NCI-H345 treated with DMSO at 0.1 percent for 48 hours (cell line): ENCODE measurements at regions not wholly inside any gene's neighbourhood (a gene's known extent, or its start where the extent isn't known, plus 50 kb on each side); places are given as distances from the start of the nearest gene placed in this dataset.
"Not testable (repeated sequence)": the region's sequence is repeated elsewhere in the genome, so short reads cannot be mapped to it uniquely, and the experiment has no call there.

ENCODE experiments used
- DNase-seq: peaks from one replicate; lab custom pipeline; 2025; ENCODE audit not compliant: unreplicated experiment; lab: John Stamatoyannopoulos, UW

- DNase-seq: peak; percentile 94
Measured at GRCh38 chr5:143594902-143595818, 191.7 kb upstream of the NR3C1 start.

- DNase-seq: no peak
Measured at GRCh38 chr5:143593723-143594122, 190.2 kb upstream of the NR3C1 start.

- DNase-seq: no peak
Measured at GRCh38 chr5:143592648-143593047, 189.2 kb upstream of the NR3C1 start.

- DNase-seq: no peak
Measured at GRCh38 chr5:143588933-143589662, 185.6 kb upstream of the NR3C1 start.

GRCh38 chr5:143588121-143588520 lies 184.6 kb upstream of the NR3C1 start:
- DNase-seq: not testable (repeated sequence)

GRCh38 chr5:143586781-143587362 lies 183.4 kb upstream of the NR3C1 start:
- no peak for DNase-seq

- DNase-seq: peak; percentile 17
Measured at GRCh38 chr5:143585970-143586369, 182.5 kb upstream of the NR3C1 start.

- DNase-seq: no peak
Measured at GRCh38 chr5:143583409-143583808, 179.9 kb upstream of the NR3C1 start.

GRCh38 chr5:143582869-143583268 lies 179.4 kb upstream of the NR3C1 start:
- no peak for DNase-seq

- DNase-seq: no peak
Measured at GRCh38 chr5:143582176-143582575, 178.7 kb upstream of the NR3C1 start.

- DNase-seq: no peak
Measured at GRCh38 chr5:143581649-143582048, 178.2 kb upstream of the NR3C1 start.

- DNase-seq: no peak
Measured at GRCh38 chr5:143581147-143581546, 177.7 kb upstream of the NR3C1 start.

- no peak for DNase-seq
Measured at GRCh38 chr5:143576711-143577484, 173.4 kb upstream of the NR3C1 start.

GRCh38 chr5:143575286-143575685 lies 171.8 kb upstream of the NR3C1 start:
- no peak for DNase-seq

- DNase-seq: no peak
Measured at GRCh38 chr5:143574236-143574635, 170.8 kb upstream of the NR3C1 start.

- DNase-seq: no peak
Measured at GRCh38 chr5:143573568-143574170, 170.2 kb upstream of the NR3C1 start.

GRCh38 chr5:143572671-143573070 lies 169.2 kb upstream of the NR3C1 start:
- no peak for DNase-seq

GRCh38 chr5:143571642-143572624 lies 168.4 kb upstream of the NR3C1 start:
- DNase-seq: no peak

- no peak for DNase-seq
Measured at GRCh38 chr5:143570989-143571388, 167.5 kb upstream of the NR3C1 start.
